K562 (cell line): ENCODE measurements at regions not wholly inside any gene's neighbourhood (a gene's known extent, or its start where the extent isn't known, plus 50 kb on each side); places are given as distances from the start of the nearest gene placed in this dataset.

ENCODE experiments used
- ATAC-seq: fragments of 200-7000 bp; cut with Tn5 transposase; 3 replicates; pipeline ENCODE4 v1.9.1; 2020; ENCODE audit warnings: moderate library complexity
- BruUV-seq: library from RNA; stranded (reverse); fragments of 400-500 nt; replicated peaks from 2 replicates; lab custom pipeline; 2021; lab: Mats Ljungman, UMichigan
- CTCF ChIA-PET: fragments of 300-600 bp; formaldehyde crosslinking; extraction: SDS; loops from one replicate; lab custom pipeline; 2021; ENCODE audit warnings: low intra/inter-chr PET ratio; lab: Yijun Ruan, JAX
- POLR2A ChIA-PET: fragments of 300-600, 350-650 bp; sonication (Branson Sonifier 250); formaldehyde crosslinking; extraction: SDS; loops from one replicate; lab custom pipeline; 2021; ENCODE audit warnings: antibody characterized with exemption, inconsistent platforms; lab: Yijun Ruan, JAX
- DNase-seq, 4 experiments: peaks; one replicate each; pipeline versions ENCODE4 v3.0.0 to v3.0.0-alpha.2; 2011 to 2018; ENCODE audit warnings: low spot score in 3 of 4, mixed read lengths in 3 of 4; ENCODE audit errors: extremely low read depth in 1 of 4
- FAIRE-seq: peaks from 2 replicates; lab custom pipeline; 2011; peaks lifted over from hg19 to GRCh38; lab: Jason Lieb, UNC
- H2AFZ ChIP-seq: 2 replicates; pipeline ENCODE4 v1.6.0; 2011; ENCODE audit warnings: low read depth, low read length, control low read depth, inconsistent platforms
- H3K27ac ChIP-seq: fragments of 200-600 bp; 3 replicates; pipeline ENCODE4 v1.8.0; 2011; ENCODE audit warnings: low read depth, mild to moderate bottlenecking, control low read depth, inconsistent platforms, low read length, moderate library complexity, mixed read lengths; ENCODE audit errors: extremely low read depth
- H3K27me3 ChIP-seq, 2 experiments: fragments of 300-600 bp in 1 of 2; 2 replicates in 1 of 2; 3 replicates in 1 of 2; pipeline versions ENCODE4 v1.6.0 to v1.8.0; 2011; ENCODE audit warnings: inconsistent platforms in 2 of 2, low read length in 2 of 2, mild to moderate bottlenecking in 1 of 2, mixed read lengths in 1 of 2, moderate library complexity in 1 of 2; ENCODE audit not compliant: control insufficient read depth in 2 of 2, insufficient read depth in 2 of 2
- H3K36me3 ChIP-seq: fragments of 300-600 bp; 3 replicates; pipeline ENCODE4 v1.8.0; 2011; ENCODE audit warnings: mild to moderate bottlenecking, low read length, inconsistent platforms; ENCODE audit not compliant: control insufficient read depth, insufficient read depth
- H3K4me1 ChIP-seq, 2 experiments: fragments of 200-600 bp in 1 of 2; replicated peaks in 1 of 2; 2 replicates in 1 of 2; 3 replicates in 1 of 2; pipeline versions ENCODE4 v1.5.1 to v1.8.0; 2011; ENCODE audit warnings: inconsistent platforms in 2 of 2, low read length in 2 of 2, mild to moderate bottlenecking in 1 of 2, mixed read lengths in 1 of 2, moderate library complexity in 1 of 2; ENCODE audit not compliant: control insufficient read depth in 2 of 2, insufficient read depth in 2 of 2
- H3K4me2 ChIP-seq: 2 replicates; pipeline ENCODE4 v1.6.1; 2011; ENCODE audit warnings: low read length, control low read depth, inconsistent platforms, mixed read lengths; ENCODE audit not compliant: insufficient read depth
- H3K4me3 ChIP-seq: fragments of 200-600 bp; sonication (generic), shearing (Covaris generic); 2 replicates; pipeline ENCODE4 v1.5.1; 2016; ENCODE audit warnings: control low read depth, inconsistent platforms
- H3K79me2 ChIP-seq: fragments of 200-600 bp; 3 replicates; pipeline ENCODE4 v1.8.0; 2011; ENCODE audit warnings: low read length, inconsistent platforms; ENCODE audit not compliant: control insufficient read depth, insufficient read depth
- H3K9ac ChIP-seq, 2 experiments: 2 replicates each; pipeline versions ENCODE4 v1.6.0 to v1.6.1; 2011; ENCODE audit warnings: low read depth in 2 of 2, low read length in 2 of 2, control low read depth in 1 of 2, inconsistent platforms in 1 of 2, mild to moderate bottlenecking in 1 of 2, mixed read lengths in 1 of 2; ENCODE audit not compliant: insufficient read depth in 1 of 2
- H3K9me1 ChIP-seq: one replicate; pipeline ENCODE4 v1.6.0; 2011; ENCODE audit warnings: inconsistent platforms, mild to moderate bottlenecking, low read length, moderate library complexity; ENCODE audit not compliant: control insufficient read depth, insufficient read depth
- H3K9me3 ChIP-seq: replicated peaks from 2 replicates; pipeline ENCODE4 v1.5.1; 2011; ENCODE audit warnings: low read depth, low read length, inconsistent platforms; ENCODE audit not compliant: control insufficient read depth, insufficient read depth
- H4K20me1 ChIP-seq: replicated peaks from 2 replicates; pipeline ENCODE4 v1.6.1; 2011; ENCODE audit warnings: low read length, inconsistent platforms, mixed read lengths; ENCODE audit not compliant: control insufficient read depth, insufficient read depth
- CHD1 ChIP-seq: fragments of 200-600 bp; sonication (generic); IDR thresholded peaks from one replicate; pipeline ENCODE4 v1.6.1; 2012; ENCODE audit warnings: mild to moderate bottlenecking, moderate library complexity, low read length, inconsistent platforms
- EHMT2 ChIP-seq: fragments of 450-650 bp; IDR thresholded peaks from 2 replicates; pipeline ENCODE4 v1.6.1; 2018; ENCODE audit warnings: antibody characterized with exemption
- ELF4 ChIP-seq: fragments of 450-650 bp; formaldehyde crosslinking; IDR thresholded peaks from 2 replicates; pipeline ENCODE4 v1.4.0; 2022; ENCODE audit warnings: missing genetic modification characterization
- HDAC2 ChIP-seq: fragments of 450-650 bp; IDR thresholded peaks from 2 replicates; pipeline ENCODE4 v1.6.1; 2016; ENCODE audit warnings: mild to moderate bottlenecking
- HIVEP1 ChIP-seq: fragments of 250-450 bp; sonication (Bioruptor Pico); IDR thresholded peaks from 2 replicates; pipeline ENCODE4 v1.4.0; 2020; ENCODE audit warnings: mild to moderate bottlenecking
- HNRNPK ChIP-seq: fragments of 200-400 bp; formaldehyde crosslinking; IDR thresholded peaks from one replicate; pipeline ENCODE4 v1.6.1; 2018; ENCODE audit warnings: mild to moderate bottlenecking, low read depth, low read length; ENCODE audit not compliant: poor library complexity, severe bottlenecking
- IRF2 ChIP-seq: sonication (generic); formaldehyde crosslinking; IDR thresholded peaks from 2 replicates; pipeline ENCODE4 v1.8.1; 2022; ENCODE audit warnings: mild to moderate bottlenecking, missing genetic modification reagents
- KLF13 ChIP-seq: fragments of 450-650 bp; IDR thresholded peaks from 2 replicates; pipeline ENCODE4 v1.6.1; 2016; ENCODE audit warnings: missing genetic modification characterization, low read depth, mild to moderate bottlenecking, missing compliant biosample characterization, moderate library complexity, borderline replicate concordance
- NRF1 ChIP-seq, 2 experiments: fragments of 450-650 bp; IDR thresholded peaks in 1 of 2; conservative IDR thresholded peaks in 1 of 2; 2 replicates each; pipeline ENCODE4 v1.6.1; 2014; ENCODE audit warnings: mild to moderate bottlenecking in 2 of 2
- PRDM10 ChIP-seq: fragments of 450-650 bp; IDR thresholded peaks from 2 replicates; pipeline ENCODE4 v1.6.1; 2018; ENCODE audit not compliant: partially characterized antibody
- RBM39 ChIP-seq: fragments of 200-400 bp; formaldehyde crosslinking; optimal IDR thresholded peaks from 2 replicates; pipeline ENCODE3; 2018; ENCODE audit warnings: low read depth, low read length
- SMARCC2 ChIP-seq: fragments of 450-650 bp; IDR thresholded peaks from 2 replicates; pipeline ENCODE4 v1.6.1; 2017; ENCODE audit warnings: antibody characterized with exemption, moderate library complexity, mild to moderate bottlenecking, low read depth
- TEAD4 ChIP-seq, 2 experiments: sonication (generic) in 1 of 2; formaldehyde crosslinking in 1 of 2; IDR thresholded peaks; 2 replicates each; pipeline versions ENCODE4 v1.6.1 to v1.8.0; 2012 to 2022; ENCODE audit warnings: borderline replicate concordance in 1 of 2, inconsistent platforms in 1 of 2, low read length in 1 of 2, mild to moderate bottlenecking in 1 of 2, missing genetic modification reagents in 1 of 2
- ZBTB1 ChIP-seq: sonication (generic); formaldehyde crosslinking; IDR thresholded peaks from 2 replicates; pipeline ENCODE4 v1.8.1; 2023; ENCODE audit warnings: missing genetic modification reagents, low read depth, mild to moderate bottlenecking, borderline replicate concordance
- ZBTB12 ChIP-seq: fragments of 250-450 bp; sonication (Bioruptor Pico); IDR thresholded peaks from 2 replicates; pipeline ENCODE4 v1.4.0; 2020
- ZBTB2 ChIP-seq: fragments of 450-650 bp; IDR thresholded peaks from 2 replicates; pipeline ENCODE4 v1.6.1; 2016; ENCODE audit warnings: antibody characterized with exemption
- ZNF79 ChIP-seq: fragments of 250-450 bp; sonication (Bioruptor Pico); IDR thresholded peaks from 2 replicates; pipeline ENCODE4 v1.4.0; 2020; ENCODE audit warnings: low read depth, mild to moderate bottlenecking, moderate library complexity
- WGBS: fragments of 100-300 bp; shearing (Covaris generic); methylation state at CpG from one replicate; pipeline ENCODE4 v1.1.6; 2016; ENCODE audit warnings: low coverage, mixed read lengths; ENCODE audit not compliant: insufficient coverage; ENCODE audit errors: missing lambda C conversion rate; 5-methylcytosine and 5-hydroxymethylcytosine counted together
- in situ Hi-C: fragments of 300-500 bp; cut with MboI; formaldehyde crosslinking; loops from 4 replicates; pipeline ENCODE4 v1.15.0; 2018; ENCODE audit warnings: inconsistent platforms, mixed read lengths
- intact Hi-C: fragments of 100-400 bp; cut with micrococcal nuclease; formaldehyde crosslinking; loops from 2 replicates; pipeline ENCODE4 v1.14.2; 2022

GRCh38 chr1:56202186-56202585 is 377.2 kb downstream of the PLPP3 start:
- no peak overlapping the region for H3K27ac ChIP-seq
- no peak overlapping the region for H3K4me3 ChIP-seq
- CTCF ChIA-PET, result no interaction called here
- FAIRE-seq (no peak), DNase-seq (no peak), ATAC-seq (no peak)
- no peaks in the 10 kb centered on the region for H3K9me3 ChIP-seq
- no peak overlapping the region for H3K4me2 ChIP-seq
- POLR2A ChIA-PET, result no interaction called here
- no peaks in the 10 kb centered on the region for H3K79me2 ChIP-seq
- H3K4me1 ChIP-seq, result no peaks in the 10 kb centered on the region
- in situ Hi-C loops (no loop called here), intact Hi-C loops (no loop called here)
- no TSS peak for BruUV-seq
- WGBS, result 0% methylated on average over 2 of the region's 2 CpGs
- TF ChIP-seq EHMT2 (no peak), HIVEP1 (no peak), ZBTB12 (CRISPR knock-in tag) (no peak), ELF4 (CRISPR knock-in tag) (no peak), NRF1 (conservative IDR thresholded peaks at IDR 0.05 in 1 of 2, IDR thresholded peaks at IDR 0.05 in 1 of 2) (no peak), PRDM10 (no peak), HDAC2 (no peak), RBM39 (no peak), ZNF79 (no peak), SMARCC2 (no peak), IRF2 (CRISPR knock-in tag) (no peak), HNRNPK (no peak), KLF13 (tag) (no peak), CHD1 (no peak), TEAD4 (IDR thresholded peaks at IDR 0.05; ENCODE audit: low read length) (no peak), TEAD4 (CRISPR knock-in tag; IDR thresholded peaks at IDR 0.05; ENCODE audit: borderline replicate concordance) (no peak), ZBTB1 (CRISPR knock-in tag) (no peak), ZBTB2 (no peak)
- H3K9ac ChIP-seq, result no peak overlapping the region
- no peaks in the 10 kb centered on the region for H3K27me3 ChIP-seq
- no peaks in the 10 kb centered on the region for H4K20me1 ChIP-seq
- H2AFZ ChIP-seq, result no peak overlapping the region
- no peaks in the 10 kb centered on the region for H3K9me1 ChIP-seq
- no peaks in the 10 kb centered on the region for H3K36me3 ChIP-seq
